ENCODE measurements at regions not wholly inside any gene's neighbourhood (a gene's known extent, or its start where the extent isn't known, plus 50 kb on each side); places are given as distances from the start of the nearest gene placed in this dataset.

GRCh38 chr4:96317891-96318290 is 478.0 kb downstream of the PDHA2 start:
- TF ChIP-seq CTCF (conservative IDR thresholded peaks at IDR 0.05; ENCODE audit: low read depth, low read length) (no peak), EZH2 (IDR thresholded peaks at IDR 0.05; ENCODE audit: borderline replicate concordance, low read depth, low read length, poor library complexity, severe bottlenecking) (no peak)

Measured in A673 (cell line).